H9 (cell line): ENCODE measurements at regions not wholly inside any gene's neighbourhood (a gene's known extent, or its start where the extent isn't known, plus 50 kb on each side); places are given as distances from the start of the nearest gene placed in this dataset.

Experiments
- DNase-seq: peaks from one replicate; pipeline ENCODE4 v3.0.0-alpha.2; 2017
- H2AFZ ChIP-seq: one replicate; pipeline ENCODE4 v1.6.1; 2013; ENCODE audit warnings: mild to moderate bottlenecking, low read length, control low read depth, moderate library complexity
- H2AK5ac ChIP-seq: 2 replicates; pipeline ENCODE4 v1.6.1; 2013; ENCODE audit warnings: low read length, control low read depth, mixed read lengths; ENCODE audit not compliant: insufficient read length
- H2BK120ac ChIP-seq: one replicate; pipeline ENCODE4 v1.6.1; 2013; ENCODE audit warnings: low read depth, mild to moderate bottlenecking, low read length, control low read depth, inconsistent platforms; ENCODE audit not compliant: poor library complexity, severe bottlenecking
- H2BK12ac ChIP-seq: 2 replicates; pipeline ENCODE4 v1.6.1; 2013; ENCODE audit warnings: low read length, control low read depth, mixed read lengths, low read depth; ENCODE audit not compliant: insufficient read length
- H2BK15ac ChIP-seq: 2 replicates; pipeline ENCODE4 v1.6.1; 2013; ENCODE audit warnings: low read depth, low read length, control low read depth
- H2BK20ac ChIP-seq: one replicate; pipeline ENCODE4 v1.6.1; 2013; ENCODE audit warnings: low read depth, mild to moderate bottlenecking, low read length, control low read depth, inconsistent platforms; ENCODE audit not compliant: poor library complexity, severe bottlenecking
- H2BK5ac ChIP-seq: 2 replicates; pipeline ENCODE4 v1.6.1; 2013; ENCODE audit warnings: low read length, control low read depth, mixed read lengths; ENCODE audit not compliant: insufficient read length
- H3K14ac ChIP-seq: 2 replicates; pipeline ENCODE4 v1.6.1; 2013; ENCODE audit warnings: low read length, control low read depth; ENCODE audit not compliant: insufficient read depth
- H3K18ac ChIP-seq: 2 replicates; pipeline ENCODE4 v1.6.1; 2013; ENCODE audit warnings: low read depth, mild to moderate bottlenecking, mixed read lengths, low read length, control low read depth; ENCODE audit not compliant: insufficient read length
- H3K23ac ChIP-seq: 2 replicates; pipeline ENCODE4 v1.6.1; 2013; ENCODE audit warnings: low read length, control low read depth, mixed read lengths, low read depth; ENCODE audit not compliant: insufficient read length
- H3K23me2 ChIP-seq: 2 replicates; pipeline ENCODE4 v1.6.1; 2013; ENCODE audit warnings: low read depth, mild to moderate bottlenecking, mixed read lengths, low read length, control low read depth; ENCODE audit not compliant: insufficient read length, poor library complexity, severe bottlenecking
- H3K27ac ChIP-seq: 2 replicates; pipeline ENCODE4 v1.5.1; 2013; ENCODE audit warnings: low read length, control low read depth, mixed read lengths, low read depth; ENCODE audit not compliant: insufficient read length
- H3K27me3 ChIP-seq: 2 replicates; pipeline ENCODE4 v1.6.1; 2013; ENCODE audit warnings: low read length, control low read depth, inconsistent platforms; ENCODE audit not compliant: insufficient read depth
- H3K4ac ChIP-seq: 2 replicates; pipeline ENCODE4 v1.6.1; 2013; ENCODE audit warnings: low read depth, mild to moderate bottlenecking, control low read depth, inconsistent platforms, low read length, moderate library complexity
- H3K4me1 ChIP-seq: 2 replicates; pipeline ENCODE4 v1.6.1; 2013; ENCODE audit warnings: low read length, control low read depth, inconsistent platforms; ENCODE audit not compliant: insufficient read depth
- H3K4me2 ChIP-seq: 2 replicates; pipeline ENCODE4 v1.6.1; 2013; ENCODE audit warnings: low read length, control low read depth, mixed read lengths; ENCODE audit not compliant: insufficient read length, insufficient read depth
- H3K56ac ChIP-seq: 2 replicates; pipeline ENCODE4 v1.6.1; 2013; ENCODE audit warnings: low read depth, mild to moderate bottlenecking, mixed read lengths, low read length, control low read depth; ENCODE audit not compliant: insufficient read length
- H3K79me1 ChIP-seq: 2 replicates; pipeline ENCODE4 v1.6.1; 2013; ENCODE audit warnings: low read depth, mild to moderate bottlenecking, moderate library complexity, low read length, control low read depth, inconsistent platforms; ENCODE audit not compliant: insufficient read depth, poor library complexity, severe bottlenecking
- H3K79me2 ChIP-seq: 2 replicates; pipeline ENCODE4 v1.6.1; 2013; ENCODE audit warnings: low read length, control low read depth, inconsistent platforms; ENCODE audit not compliant: insufficient read depth
- H3K9ac ChIP-seq: 2 replicates; pipeline ENCODE4 v1.6.1; 2013; ENCODE audit warnings: low read length, control low read depth, mixed read lengths; ENCODE audit not compliant: insufficient read length; ENCODE audit errors: extremely low read depth
- H3K9me3 ChIP-seq: one replicate; pipeline ENCODE4 v1.6.1; 2013; ENCODE audit warnings: low read depth, low read length, inconsistent platforms; ENCODE audit not compliant: control insufficient read depth
- H3T11ph ChIP-seq: one replicate; pipeline ENCODE4 v1.6.1; 2013; ENCODE audit warnings: mild to moderate bottlenecking, low read length, control low read depth, inconsistent platforms
- H4K20me1 ChIP-seq: one replicate; pipeline ENCODE4 v1.6.1; 2013; ENCODE audit not compliant: control insufficient read depth, insufficient read length, insufficient read depth
- H4K5ac ChIP-seq: 2 replicates; pipeline ENCODE4 v1.6.1; 2013; ENCODE audit warnings: low read depth, mild to moderate bottlenecking, mixed read lengths, low read length, control low read depth; ENCODE audit not compliant: insufficient read length
- H4K8ac ChIP-seq: replicated peaks from 2 replicates; pipeline ENCODE4 v1.6.1; 2013; ENCODE audit warnings: low read length, control low read depth, mixed read lengths, low read depth; ENCODE audit not compliant: insufficient read length
- H4K91ac ChIP-seq: 2 replicates; pipeline ENCODE4 v1.6.1; 2013; ENCODE audit warnings: low read depth, mild to moderate bottlenecking, moderate library complexity, mixed read lengths, low read length, control low read depth; ENCODE audit not compliant: insufficient read length
- H3K27ac Mint-ChIP-seq, 3 experiments: 2 replicates in 2 of 3; 3 replicates in 1 of 3; pipeline ENCODE4 v1.8.0; 2020 to 2021; ENCODE audit warnings: mixed read lengths in 3 of 3, mild to moderate bottlenecking in 1 of 3, moderate library complexity in 1 of 3
- H3K27me3 Mint-ChIP-seq: 2 replicates; pipeline ENCODE4 v1.8.0; 2021; ENCODE audit warnings: low read depth, mild to moderate bottlenecking, moderate library complexity, mixed read lengths
- H3K36me3 Mint-ChIP-seq, 3 experiments: 2 replicates in 2 of 3; 3 replicates in 1 of 3; pipeline ENCODE4 v1.8.0; 2020 to 2021; ENCODE audit warnings: low read depth in 3 of 3, mixed read lengths in 3 of 3; ENCODE audit not compliant: insufficient read depth in 1 of 3
- H3K4me1 Mint-ChIP-seq, 2 experiments: 2 replicates each; pipeline ENCODE4 v1.8.0; 2020; ENCODE audit warnings: mixed read lengths in 2 of 2
- H3K4me3 Mint-ChIP-seq, 2 experiments: 2 replicates in 1 of 2; 3 replicates in 1 of 2; pipeline ENCODE4 v1.8.0; 2020 to 2021; ENCODE audit warnings: mild to moderate bottlenecking in 2 of 2, mixed read lengths in 2 of 2, moderate library complexity in 1 of 2
- H3K9me3 Mint-ChIP-seq, 2 experiments: 2 replicates in 1 of 2; 3 replicates in 1 of 2; pipeline ENCODE4 v1.8.0; 2020; ENCODE audit warnings: mild to moderate bottlenecking in 2 of 2, mixed read lengths in 2 of 2, moderate library complexity in 1 of 2
- CTCF ChIP-seq: fragments of 200-600 bp; sonication (generic); conservative IDR thresholded peaks from 3 replicates; pipeline ENCODE4 v1.8.0; 2021; ENCODE audit warnings: antibody characterized with exemption, mild to moderate bottlenecking
- WGBS: extraction: QIAGEN DNeasy Blood & Tissue Kit; methylation state at CpG from one replicate; pipeline ENCODE4 v1.1.7; 2013; ENCODE audit warnings: missing lambda C conversion rate, low lambda C conversion rate, mixed read lengths; ENCODE audit not compliant: insufficient read length; ENCODE audit errors: extremely low coverage; 5-methylcytosine and 5-hydroxymethylcytosine counted together

DNA sequence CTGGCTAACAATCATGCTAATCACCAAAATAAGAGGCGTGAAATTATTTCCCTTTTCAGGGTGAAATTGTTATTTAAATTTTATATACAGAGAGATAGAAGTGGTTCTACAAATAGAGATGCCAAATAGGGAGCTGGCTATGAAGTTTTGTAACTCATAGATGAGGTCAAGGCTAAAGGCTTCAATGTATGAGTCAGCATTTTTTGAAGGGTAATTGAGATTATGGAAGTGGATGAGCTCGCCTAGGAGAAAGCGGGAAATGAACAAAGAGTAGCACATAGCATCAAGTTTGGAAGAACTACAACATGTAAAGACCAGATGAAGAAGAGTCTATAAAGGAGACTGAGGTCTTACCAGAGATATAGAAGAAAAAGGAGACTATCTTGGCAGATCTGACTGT, 838.1 kb downstream of the DNAJB9 start:
- no peak overlapping the region for H4K8ac ChIP-seq
- no peak overlapping the region for H3K27ac ChIP-seq
- H3K56ac ChIP-seq = no peak overlapping the region
- H2AK5ac ChIP-seq = no peak overlapping the region
- peaks cover 16% of the 10 kb centered on the region in 2 experiments for H3K4me1 Mint-ChIP-seq
- no peak overlapping the region for H4K91ac ChIP-seq
- no peak overlapping the region for H3K4me2 ChIP-seq
- H3K18ac ChIP-seq = no peak overlapping the region
- no peaks in the 10 kb centered on the region; the same call in 1 of the 2 replicates for H3K4me1 ChIP-seq
- H3K23ac ChIP-seq = no peak overlapping the region
- H3K27ac Mint-ChIP-seq = no peak overlapping the region
- H3K23me2 ChIP-seq = no peaks in the 10 kb centered on the region
- H3K27me3 Mint-ChIP-seq = no peaks in the 10 kb centered on the region
- H2BK15ac ChIP-seq = no peak overlapping the region
- no CpG with 5 or more reads among the region's 3 CpGs for WGBS
- H3K79me2 ChIP-seq = no peaks in the 10 kb centered on the region
- no peaks in the 10 kb centered on the region for H3K36me3 Mint-ChIP-seq
- no peak overlapping the region for H2BK5ac ChIP-seq
- no peak overlapping the region for H3T11ph ChIP-seq
- no peak overlapping the region for H4K5ac ChIP-seq
- H3K79me1 ChIP-seq = no peaks in the 10 kb centered on the region
- no peaks in the 10 kb centered on the region for H3K27me3 ChIP-seq
- no peak for TF ChIP-seq CTCF
- no peak overlapping the region for H3K4me3 Mint-ChIP-seq
- H2BK20ac ChIP-seq = no peak overlapping the region
- H3K9me3 ChIP-seq = no peaks in the 10 kb centered on the region
- H3K4ac ChIP-seq = no peak overlapping the region
- no peak overlapping the region for H3K9ac ChIP-seq
- H4K20me1 ChIP-seq = no peaks in the 10 kb centered on the region
- no peaks in the 10 kb centered on the region; a peak in 1 of 5 replicates for H3K9me3 Mint-ChIP-seq
- no peak overlapping the region for H2BK12ac ChIP-seq
- H2BK120ac ChIP-seq = no peak overlapping the region
- H3K14ac ChIP-seq = no peak overlapping the region
- DNase-seq = no peak
- no peak overlapping the region for H2AFZ ChIP-seq
